ENCODE measurements at regions not wholly inside any gene's neighbourhood (a gene's known extent, or its start where the extent isn't known, plus 50 kb on each side); places are given as distances from the start of the nearest gene placed in this dataset.

DNA sequence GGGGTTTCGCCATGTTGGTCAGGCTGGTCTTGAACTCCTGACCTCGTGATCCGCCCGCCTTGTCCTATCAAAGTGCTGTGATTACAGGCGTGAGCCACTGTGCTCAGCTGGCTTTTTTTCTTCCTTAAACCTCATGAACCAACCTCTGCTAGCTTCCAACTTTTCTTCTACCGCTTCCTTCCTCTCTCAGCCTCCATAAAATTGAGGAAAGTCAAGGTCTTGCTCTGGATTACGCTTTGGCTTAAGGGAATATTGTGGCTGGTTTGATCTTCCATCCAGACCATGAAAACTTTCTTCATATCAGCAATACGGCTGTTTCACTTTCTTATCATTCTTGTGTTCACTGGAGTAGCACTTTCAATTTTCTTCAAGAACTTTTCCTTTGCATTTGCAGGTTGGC is 57.5 kb upstream of the SDK2 start:
- TF ChIP-seq, protein P1, sequence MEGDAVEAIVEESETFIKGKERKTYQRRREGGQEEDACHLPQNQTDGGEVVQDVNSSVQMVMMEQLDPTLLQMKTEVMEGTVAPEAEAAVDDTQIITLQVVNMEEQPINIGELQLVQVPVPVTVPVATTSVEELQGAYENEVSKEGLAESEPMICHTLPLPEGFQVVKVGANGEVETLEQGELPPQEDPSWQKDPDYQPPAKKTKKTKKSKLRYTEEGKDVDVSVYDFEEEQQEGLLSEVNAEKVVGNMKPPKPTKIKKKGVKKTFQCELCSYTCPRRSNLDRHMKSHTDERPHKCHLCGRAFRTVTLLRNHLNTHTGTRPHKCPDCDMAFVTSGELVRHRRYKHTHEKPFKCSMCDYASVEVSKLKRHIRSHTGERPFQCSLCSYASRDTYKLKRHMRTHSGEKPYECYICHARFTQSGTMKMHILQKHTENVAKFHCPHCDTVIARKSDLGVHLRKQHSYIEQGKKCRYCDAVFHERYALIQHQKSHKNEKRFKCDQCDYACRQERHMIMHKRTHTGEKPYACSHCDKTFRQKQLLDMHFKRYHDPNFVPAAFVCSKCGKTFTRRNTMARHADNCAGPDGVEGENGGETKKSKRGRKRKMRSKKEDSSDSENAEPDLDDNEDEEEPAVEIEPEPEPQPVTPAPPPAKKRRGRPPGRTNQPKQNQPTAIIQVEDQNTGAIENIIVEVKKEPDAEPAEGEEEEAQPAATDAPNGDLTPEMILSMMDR (IDR thresholded peaks at IDR 0.05; ENCODE audit: unreplicated experiment), result no peak
- H3K36me3 Mint-ChIP-seq (ENCODE audit: low read depth, unreplicated experiment), result no peaks in the 10 kb centered on the region

DNA sequence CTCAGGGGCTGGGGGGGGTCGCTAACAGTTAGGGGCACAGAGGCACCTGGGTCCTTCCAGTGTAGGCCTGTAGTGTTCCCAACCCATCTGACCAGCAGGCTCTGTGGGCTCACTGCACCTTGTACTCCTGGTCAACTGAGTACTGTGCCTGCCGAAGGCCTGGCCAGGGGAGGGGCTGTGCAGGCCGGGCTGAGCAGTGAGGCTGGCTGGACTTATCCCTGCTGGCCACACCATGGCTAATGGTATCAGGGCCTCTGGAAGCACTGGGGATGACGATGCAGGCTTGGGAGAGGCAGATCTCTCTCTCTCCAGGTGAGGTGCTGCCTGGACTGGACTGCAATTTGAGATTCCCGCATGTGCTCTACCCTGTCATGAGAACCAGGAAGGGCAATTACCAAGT is 58.9 kb upstream of the SDK2 start:
- TF ChIP-seq, protein P1 (IDR thresholded peaks at IDR 0.05; ENCODE audit: unreplicated experiment), result no peak
- no peaks in the 10 kb centered on the region for H3K4me1 Mint-ChIP-seq (ENCODE audit: unreplicated experiment)
- H3K9me3 Mint-ChIP-seq (ENCODE audit: unreplicated experiment), result no peaks in the 10 kb centered on the region
- no peaks in the 10 kb centered on the region for H3K27me3 Mint-ChIP-seq (ENCODE audit: unreplicated experiment)
- no peak overlapping the region for H3K4me3 Mint-ChIP-seq (ENCODE audit: unreplicated experiment)
- no peaks in the 10 kb centered on the region for H3K36me3 Mint-ChIP-seq (ENCODE audit: low read depth, unreplicated experiment)
- no peak overlapping the region for H3K27ac Mint-ChIP-seq (ENCODE audit: unreplicated experiment)
- DNase-seq (ENCODE audit: low spot score), result no peak

More for the DNA sequence above, 57.5 kb upstream of the SDK2 start:
- Mint-ChIP-seq H3K4me3 (ENCODE audit: unreplicated experiment) (no peak overlapping the region), H3K9me3 (ENCODE audit: unreplicated experiment) (no peaks in the 10 kb centered on the region), H3K4me1 (ENCODE audit: unreplicated experiment) (no peaks in the 10 kb centered on the region), H3K27me3 (ENCODE audit: unreplicated experiment) (no peaks in the 10 kb centered on the region), H3K27ac (ENCODE audit: unreplicated experiment) (no peak overlapping the region)
- DNase-seq (ENCODE audit: low spot score), result no peak

DNA sequence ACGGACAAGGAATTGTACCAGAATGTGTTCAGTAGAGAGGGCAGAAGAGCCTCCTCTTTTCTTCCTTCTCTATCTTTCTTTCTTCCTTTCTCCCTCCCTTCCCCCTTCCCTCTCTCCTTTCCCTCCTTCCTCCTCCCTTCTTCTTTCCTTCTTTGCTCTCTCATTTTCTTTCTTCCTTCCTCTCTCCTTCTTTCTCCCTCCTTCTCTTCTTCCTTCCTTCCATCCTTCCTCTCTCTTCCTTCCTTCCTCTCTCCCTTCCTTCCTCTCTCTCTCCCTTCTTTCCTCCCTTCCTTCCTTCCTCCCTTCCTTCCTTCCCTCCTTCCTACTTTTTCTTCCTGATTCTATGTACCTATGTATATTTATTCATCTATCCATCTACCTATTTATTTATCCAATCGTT is 59.7 kb upstream of the SDK2 start:
- H3K4me1 Mint-ChIP-seq (ENCODE audit: unreplicated experiment), result no peaks in the 10 kb centered on the region
- DNase-seq (ENCODE audit: low spot score), result no peak
- no peak overlapping the region for H3K4me3 Mint-ChIP-seq (ENCODE audit: unreplicated experiment)
- TF ChIP-seq, protein P1 (IDR thresholded peaks at IDR 0.05; ENCODE audit: unreplicated experiment), result no peak
- no peaks in the 10 kb centered on the region for H3K9me3 Mint-ChIP-seq (ENCODE audit: unreplicated experiment)
- no peak overlapping the region for H3K27ac Mint-ChIP-seq (ENCODE audit: unreplicated experiment)
- H3K27me3 Mint-ChIP-seq (ENCODE audit: unreplicated experiment), result no peaks in the 10 kb centered on the region
- no peaks in the 10 kb centered on the region for H3K36me3 Mint-ChIP-seq (ENCODE audit: low read depth, unreplicated experiment)

DNA sequence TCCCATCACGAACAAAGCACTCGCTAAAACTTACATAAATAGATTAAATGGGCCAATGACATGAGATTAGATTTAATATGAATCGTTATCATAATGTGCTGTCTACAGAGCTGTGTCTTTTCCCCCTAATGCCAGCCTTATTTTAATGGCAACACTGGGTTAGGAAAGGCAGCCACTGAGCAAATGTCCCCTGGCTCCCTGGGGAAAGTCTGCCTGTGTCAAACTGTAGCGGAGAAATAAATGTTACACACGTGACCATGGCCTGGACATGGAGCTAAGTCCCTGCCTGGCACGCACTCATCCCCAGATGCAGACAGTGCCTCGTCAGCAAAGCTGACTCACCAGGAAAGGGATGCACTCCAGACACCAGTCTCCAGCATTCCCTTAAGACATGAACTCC is 61.3 kb upstream of the SDK2 start:
- TF ChIP-seq, protein P1 (IDR thresholded peaks at IDR 0.05; ENCODE audit: unreplicated experiment), result no peak
- Mint-ChIP-seq H3K36me3 (ENCODE audit: low read depth, unreplicated experiment) (no peaks in the 10 kb centered on the region), H3K27me3 (ENCODE audit: unreplicated experiment) (no peaks in the 10 kb centered on the region), H3K27ac (ENCODE audit: unreplicated experiment) (no peak overlapping the region), H3K9me3 (ENCODE audit: unreplicated experiment) (no peaks in the 10 kb centered on the region), H3K4me1 (ENCODE audit: unreplicated experiment) (no peaks in the 10 kb centered on the region), H3K4me3 (ENCODE audit: unreplicated experiment) (no peak overlapping the region)
- no peak for DNase-seq (ENCODE audit: low spot score)

DNA sequence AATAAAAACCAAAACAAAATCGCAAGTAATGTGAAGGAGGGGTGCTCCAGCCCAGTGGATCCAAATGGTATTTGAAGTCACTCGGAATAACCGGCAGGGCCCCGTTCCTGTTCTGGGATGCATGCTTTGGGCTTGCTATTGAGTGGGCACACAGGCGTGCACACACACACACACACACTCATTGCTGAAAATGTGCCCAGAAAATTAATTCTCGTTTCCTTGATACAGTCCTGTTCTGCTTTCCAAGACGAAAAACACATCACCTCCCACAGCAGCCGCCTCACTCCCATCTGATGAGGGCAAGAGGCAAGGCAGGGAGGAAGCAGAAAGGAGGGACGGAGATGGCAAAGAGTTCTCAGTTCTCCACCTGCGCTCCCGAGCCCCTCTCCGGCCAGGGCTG is 62.2 kb upstream of the SDK2 start:
- no peak overlapping the region for H3K27ac Mint-ChIP-seq (ENCODE audit: unreplicated experiment)

More for the DNA sequence above, 62.2 kb upstream of the SDK2 start:
- no peak for DNase-seq (ENCODE audit: low spot score)
- Mint-ChIP-seq H3K36me3 (ENCODE audit: low read depth, unreplicated experiment) (no peaks in the 10 kb centered on the region), H3K4me3 (ENCODE audit: unreplicated experiment) (no peak overlapping the region), H3K27me3 (ENCODE audit: unreplicated experiment) (no peaks in the 10 kb centered on the region), H3K9me3 (ENCODE audit: unreplicated experiment) (no peaks in the 10 kb centered on the region), H3K4me1 (ENCODE audit: unreplicated experiment) (no peaks in the 10 kb centered on the region)
- TF ChIP-seq, protein P1 (IDR thresholded peaks at IDR 0.05; ENCODE audit: unreplicated experiment), result no peak

Measured in endothelial cell (in vitro differentiated cells).